Gastrocnemius medialis (tissue), 4 donors: ENCODE measurements at regions not wholly inside any gene's neighbourhood (a gene's known extent, or its start where the extent isn't known, plus 50 kb on each side); places are given as distances from the start of the nearest gene placed in this dataset.

Experiments used
- CTCF ChIP-seq, 5 experiments: fragments of 450-650 bp in 3 of 5; fragments of 200-600 bp in 2 of 5; sonication (generic) in 2 of 5; IDR thresholded peaks in 4 of 5; conservative IDR thresholded peaks in 1 of 5; 1 replicate in 4 of 5; 2 replicates in 1 of 5; pipeline ENCODE4 v1.5.1; 2016 to 2019; ENCODE audit warnings: antibody characterized with exemption in 5 of 5, mild to moderate bottlenecking in 3 of 5, moderate library complexity in 3 of 5
- POLR2A ChIP-seq, 2 donors: fragments of 450-650 bp; IDR thresholded peaks; one replicate each; pipeline ENCODE4 v1.6.1; 2017; ENCODE audit warnings: antibody characterized with exemption in 2 of 2, mild to moderate bottlenecking in 2 of 2, moderate library complexity in 2 of 2

GRCh38 chr15:62832231-62832630, 210.3 kb upstream of the TPM1 start:
- TF ChIP-seq POLR2A (IDR thresholded peaks at IDR 0.05) (no peak), CTCF (IDR thresholded peaks at IDR 0.05 in 4 of 5, conservative IDR thresholded peaks at IDR 0.05 in 1 of 5) (no peak)
